Activated T-cell treated with anti-CD3 and anti-CD28 coated beads, Interleukin-2, amount 50 U/mL, for 4 hours (primary cell): ENCODE measurements at regions not wholly inside any gene's neighbourhood (a gene's known extent, or its start where the extent isn't known, plus 50 kb on each side); places are given as distances from the start of the nearest gene placed in this dataset.
"Not testable (repeated sequence)": the region's sequence is repeated elsewhere in the genome, so short reads cannot be mapped to it uniquely, and the experiment has no call there.

Source experiments
- ATAC-seq, 2 donors: fragments of 200-7000 bp; cut with Tn5 transposase; one replicate each; pipeline ENCODE4 v1.10.0; 2021
- DNase-seq: peaks from one replicate; pipeline ENCODE4 v3.0.0-alpha.2; 2020
- H3K27me3 Mint-ChIP-seq: one replicate; pipeline ENCODE4 v1.8.0; 2021; ENCODE audit warnings: low read depth, mixed read lengths
- H3K36me3 Mint-ChIP-seq: one replicate; pipeline ENCODE4 v1.8.0; 2022; ENCODE audit warnings: mixed read lengths; ENCODE audit not compliant: insufficient read depth
- H3K4me1 Mint-ChIP-seq: one replicate; pipeline ENCODE4 v1.8.0; 2021; ENCODE audit warnings: low read depth, mixed read lengths
- H3K4me3 Mint-ChIP-seq: one replicate; pipeline ENCODE4 v1.8.0; 2021; ENCODE audit warnings: mild to moderate bottlenecking, moderate library complexity, mixed read lengths
- H3K9me3 Mint-ChIP-seq: one replicate; pipeline ENCODE4 v1.8.0; 2021; ENCODE audit warnings: mixed read lengths

DNA sequence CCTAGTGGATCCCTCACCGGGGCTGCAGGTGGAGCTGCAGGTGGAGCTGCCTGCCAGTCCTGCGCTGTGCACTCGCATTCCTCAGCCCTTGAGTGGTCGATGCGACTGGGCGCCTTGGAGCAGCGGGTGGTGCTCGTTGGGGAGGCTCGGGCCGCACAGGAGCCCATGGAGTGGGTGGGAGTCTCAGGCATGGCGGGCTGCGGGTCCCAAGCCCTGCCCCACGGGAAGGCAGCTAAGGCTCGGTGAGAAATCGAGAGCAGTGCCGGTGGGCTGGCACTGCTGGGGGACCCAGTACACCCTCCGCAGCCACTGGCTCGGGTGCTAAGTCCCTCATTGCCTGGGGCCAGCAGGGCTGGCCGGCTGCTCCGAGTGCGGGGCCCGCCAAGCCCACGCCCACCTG is 351.8 kb upstream of the CITED2 start:
- not testable (repeated sequence) for H3K9me3 Mint-ChIP-seq, ATAC-seq, H3K4me3 Mint-ChIP-seq, DNase-seq, H3K4me1 Mint-ChIP-seq, H3K36me3 Mint-ChIP-seq, H3K27me3 Mint-ChIP-seq

DNA sequence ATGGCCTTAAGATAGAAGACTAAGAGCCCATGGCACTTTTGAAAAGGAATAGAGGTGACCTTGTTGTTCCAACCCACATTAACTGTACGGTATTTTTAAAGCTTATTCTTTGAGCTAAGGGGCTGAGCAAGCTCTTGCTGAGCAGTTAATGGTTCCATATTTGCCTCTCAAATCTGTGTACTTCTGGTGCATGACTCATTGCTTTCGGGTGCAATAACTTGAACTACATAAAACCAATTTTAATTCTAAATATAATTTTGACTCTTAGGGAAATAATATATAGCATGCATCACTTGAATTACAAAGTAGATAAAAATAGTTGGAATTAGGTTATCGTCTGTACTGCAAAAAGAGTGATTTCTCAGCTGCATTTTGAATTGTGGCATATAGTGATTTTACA is 348.1 kb upstream of the CITED2 start:
- Mint-ChIP-seq H3K4me3 (no peak overlapping the region), H3K36me3 (no peaks in the 10 kb centered on the region), H3K4me1 (no peaks in the 10 kb centered on the region), H3K9me3 (no peaks in the 10 kb centered on the region), H3K27me3 (peaks cover 4% of the 10 kb centered on the region)
- ATAC-seq = no peak
- DNase-seq = no peak

DNA sequence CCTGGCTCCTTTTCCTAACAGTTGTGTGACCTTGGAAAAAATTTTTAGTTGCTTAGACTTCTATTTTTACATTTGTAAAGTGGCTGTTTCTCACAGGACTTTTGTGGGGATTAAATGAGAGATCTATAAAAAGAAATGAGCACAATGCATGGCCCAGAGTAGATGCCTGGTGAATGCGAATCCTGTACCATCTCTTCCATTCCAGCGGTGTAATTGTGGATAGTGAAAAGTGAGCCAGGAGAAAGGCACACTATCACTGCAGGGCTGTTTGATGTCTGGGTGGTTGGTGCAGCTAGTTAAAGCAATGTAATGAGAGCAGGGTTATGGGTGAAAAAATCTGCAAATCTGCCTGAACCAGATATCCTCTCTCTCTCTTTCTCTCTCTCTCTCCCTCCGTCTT is 347.5 kb upstream of the CITED2 start:
- Mint-ChIP-seq H3K4me3 (no peak overlapping the region), H3K27me3 (peaks cover 4% of the 10 kb centered on the region), H3K9me3 (no peaks in the 10 kb centered on the region), H3K36me3 (no peaks in the 10 kb centered on the region), H3K4me1 (no peaks in the 10 kb centered on the region)
- ATAC-seq = no peak
- no peak for DNase-seq

DNA sequence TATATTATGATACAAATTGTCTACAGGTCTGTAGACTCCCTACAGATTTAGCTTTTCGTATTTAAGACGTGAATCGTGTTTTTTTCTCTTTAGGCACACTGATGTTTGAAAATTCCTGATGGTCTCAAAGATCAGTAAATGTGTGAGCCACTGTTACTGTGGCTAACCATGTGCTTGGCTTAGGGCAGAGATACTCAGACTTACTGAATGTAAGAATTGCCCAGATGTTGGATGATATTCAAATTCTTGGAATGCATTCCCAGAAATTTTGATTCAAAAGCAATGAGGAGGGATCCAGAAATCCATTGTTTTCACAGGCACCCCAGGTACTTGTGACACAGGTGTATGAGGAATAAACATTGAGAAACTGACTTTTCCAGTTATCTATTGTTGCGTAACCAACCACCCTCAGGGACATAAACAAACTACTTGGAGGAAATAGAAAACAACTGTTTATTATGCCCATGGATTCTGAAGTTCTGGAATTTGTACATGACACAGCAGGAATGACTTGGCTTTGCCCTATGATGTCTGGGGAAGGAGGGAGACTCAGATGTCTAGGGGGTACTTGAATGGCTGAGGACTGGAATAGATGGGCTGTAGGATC is 339.6 kb upstream of the CITED2 start:
- Mint-ChIP-seq H3K4me3 (no peak overlapping the region), H3K9me3 (no peaks in the 10 kb centered on the region), H3K36me3 (no peaks in the 10 kb centered on the region), H3K4me1 (no peaks in the 10 kb centered on the region), H3K27me3 (peaks cover 5% of the 10 kb centered on the region)
- DNase-seq = no peak
- ATAC-seq = no peak

DNA sequence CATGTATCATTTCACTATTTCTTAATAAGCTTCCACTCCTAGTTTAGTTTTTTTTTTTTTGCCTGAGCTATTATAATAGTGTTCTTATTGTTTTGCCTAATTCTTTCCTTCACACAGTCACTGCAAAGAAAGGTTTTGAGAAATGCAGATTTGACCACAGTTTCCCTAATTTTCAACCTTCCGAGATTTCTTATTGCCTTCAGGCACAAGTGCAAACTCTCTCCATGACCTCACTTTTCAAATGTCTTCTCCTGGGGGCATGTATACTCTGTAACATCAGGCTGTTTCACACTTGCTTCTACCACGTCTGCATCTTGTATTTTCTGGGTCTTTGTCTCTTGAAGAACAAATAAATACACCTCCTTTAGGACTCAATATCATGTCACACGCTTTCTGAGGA is 339.0 kb upstream of the CITED2 start:
- Mint-ChIP-seq H3K4me3 (no peak overlapping the region), H3K9me3 (no peaks in the 10 kb centered on the region), H3K36me3 (no peaks in the 10 kb centered on the region), H3K27me3 (peaks cover 5% of the 10 kb centered on the region), H3K4me1 (no peaks in the 10 kb centered on the region)
- ATAC-seq (no peak), DNase-seq (no peak)

DNA sequence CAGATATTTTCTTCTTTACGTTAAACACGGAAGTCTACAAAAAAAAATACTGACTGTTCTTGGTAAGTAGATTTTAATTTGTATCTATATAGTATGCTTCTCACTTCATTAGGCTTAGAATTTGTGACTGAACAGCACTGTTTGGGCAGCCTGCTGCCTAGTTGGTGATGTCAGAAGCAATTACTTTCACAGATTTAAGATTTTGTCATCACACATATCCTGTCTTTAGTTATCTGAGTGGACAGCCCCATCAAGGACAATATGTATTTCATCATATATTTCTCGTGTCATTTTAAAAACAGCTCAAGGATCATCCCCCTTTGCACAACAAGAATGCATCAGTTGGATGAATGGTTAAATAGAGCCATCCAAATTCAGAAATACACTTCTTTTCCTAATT is 338.4 kb upstream of the CITED2 start:
- DNase-seq (no peak), ATAC-seq (no peak)
- Mint-ChIP-seq H3K9me3 (no peaks in the 10 kb centered on the region), H3K36me3 (no peaks in the 10 kb centered on the region), H3K4me1 (no peaks in the 10 kb centered on the region), H3K4me3 (no peak overlapping the region), H3K27me3 (peaks cover 7% of the 10 kb centered on the region)

DNA sequence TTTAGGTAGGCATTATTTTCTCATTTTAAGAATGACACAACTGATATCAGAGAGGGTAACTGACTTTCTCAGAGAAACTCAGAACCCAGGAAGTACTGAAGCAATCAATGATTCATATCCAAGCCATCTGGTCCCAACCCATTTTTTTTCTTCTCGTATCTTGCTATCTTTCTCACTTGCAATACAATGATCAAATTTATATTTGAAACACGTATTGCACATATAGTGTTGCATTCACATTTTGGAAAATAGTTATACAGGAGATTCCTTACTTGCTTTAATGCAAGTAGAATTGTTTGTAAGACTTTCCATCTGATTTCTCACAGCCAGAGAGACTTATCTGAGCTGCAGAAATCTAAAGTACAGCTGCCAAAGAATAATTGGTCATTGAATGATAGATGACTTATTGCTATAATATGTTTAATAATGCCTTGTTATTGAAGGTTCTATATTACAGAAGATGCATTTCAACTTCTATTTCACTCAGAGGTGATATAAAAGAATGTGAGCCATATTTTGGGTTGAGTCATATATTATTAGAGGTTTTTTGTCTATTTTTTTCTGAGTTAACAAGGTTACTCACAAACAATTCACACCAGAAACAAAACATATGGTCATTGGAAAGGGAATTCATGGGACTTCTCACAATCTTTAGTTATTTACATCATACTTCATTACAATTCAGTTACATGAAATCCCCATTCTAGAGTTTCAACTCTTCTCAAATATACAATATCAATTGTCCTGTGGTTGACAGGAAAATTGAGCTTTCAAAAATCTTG is 337.5 kb upstream of the CITED2 start:
- no peaks in the 10 kb centered on the region for H3K36me3 Mint-ChIP-seq
- no peak for DNase-seq

DNA sequence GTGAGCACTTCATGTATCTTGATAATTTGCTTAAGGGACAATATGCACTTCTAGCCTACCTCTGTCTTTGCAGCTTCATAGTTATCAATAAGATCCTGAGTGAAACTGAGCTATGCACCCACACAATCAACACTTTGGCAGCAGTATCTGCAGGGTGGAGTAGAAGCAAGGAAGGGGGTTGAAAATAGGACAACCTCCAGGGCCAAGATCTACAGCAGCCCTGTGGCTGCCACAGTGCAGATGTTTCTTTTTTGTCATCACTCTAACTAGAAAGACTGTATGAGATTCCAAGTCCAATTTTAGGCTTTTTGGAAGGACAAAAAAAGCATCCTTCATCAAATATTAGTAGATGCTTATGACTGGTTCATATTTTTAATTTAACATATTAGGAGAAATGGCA is 336.1 kb upstream of the CITED2 start:
- no peaks in the 10 kb centered on the region for H3K4me1 Mint-ChIP-seq
- ATAC-seq (no peak), DNase-seq (no peak)
- H3K27me3 Mint-ChIP-seq = peaks cover 7% of the 10 kb centered on the region
- H3K4me3 Mint-ChIP-seq = no peak overlapping the region
- no peaks in the 10 kb centered on the region for H3K36me3 Mint-ChIP-seq
- H3K9me3 Mint-ChIP-seq = no peaks in the 10 kb centered on the region

More for the DNA sequence above, 337.5 kb upstream of the CITED2 start:
- no peaks in the 10 kb centered on the region for H3K4me1 Mint-ChIP-seq
- H3K4me3 Mint-ChIP-seq = no peak overlapping the region
- H3K27me3 Mint-ChIP-seq = peaks cover 7% of the 10 kb centered on the region
- H3K9me3 Mint-ChIP-seq = no peaks in the 10 kb centered on the region
- ATAC-seq = no peak

DNA sequence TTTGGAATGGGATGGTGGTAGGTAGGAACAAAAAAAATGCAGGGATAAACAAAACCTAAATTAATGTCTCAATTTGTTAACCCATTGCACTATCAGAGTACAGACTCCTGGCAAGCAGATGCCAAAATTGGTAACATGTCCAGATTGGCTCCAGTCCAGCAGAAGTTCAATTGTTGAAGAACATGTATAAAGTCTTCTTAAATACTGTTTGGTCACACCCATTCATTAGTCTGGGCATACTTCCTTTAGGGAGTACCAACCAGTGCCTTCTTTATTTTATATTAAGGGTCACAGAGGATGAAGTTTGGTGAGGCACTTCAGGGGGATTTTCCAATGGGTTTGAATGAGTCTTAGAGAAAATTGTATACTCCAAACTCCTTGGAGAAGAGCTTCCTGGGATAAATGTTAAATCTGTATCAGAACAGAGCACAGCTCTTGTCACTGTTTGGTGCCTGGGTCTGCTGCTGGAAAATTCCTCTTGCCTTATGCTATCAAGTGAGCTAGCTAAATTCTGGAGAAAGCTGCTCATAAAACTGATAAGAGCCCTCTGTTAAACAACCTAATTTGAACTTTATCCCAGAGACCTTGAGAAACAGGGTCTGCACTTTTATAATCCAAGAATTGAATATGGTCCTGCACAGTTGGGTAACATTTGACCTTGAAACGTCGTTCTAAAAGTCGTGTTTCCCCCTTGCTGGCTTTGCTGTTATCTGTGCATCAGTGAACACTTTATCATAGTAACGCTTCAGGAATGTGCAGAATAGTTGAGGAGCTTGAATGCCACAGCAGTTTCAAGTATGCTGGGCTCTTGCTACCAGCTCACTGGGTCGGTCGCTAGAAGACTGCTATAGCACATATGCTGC is 334.1 kb upstream of the CITED2 start:
- no peaks in the 10 kb centered on the region for H3K36me3 Mint-ChIP-seq
- H3K4me1 Mint-ChIP-seq = no peaks in the 10 kb centered on the region
- DNase-seq = no peak
- no peak for ATAC-seq
- H3K27me3 Mint-ChIP-seq = peaks cover 7% of the 10 kb centered on the region
- H3K9me3 Mint-ChIP-seq = no peaks in the 10 kb centered on the region
- H3K4me3 Mint-ChIP-seq = no peak overlapping the region

DNA sequence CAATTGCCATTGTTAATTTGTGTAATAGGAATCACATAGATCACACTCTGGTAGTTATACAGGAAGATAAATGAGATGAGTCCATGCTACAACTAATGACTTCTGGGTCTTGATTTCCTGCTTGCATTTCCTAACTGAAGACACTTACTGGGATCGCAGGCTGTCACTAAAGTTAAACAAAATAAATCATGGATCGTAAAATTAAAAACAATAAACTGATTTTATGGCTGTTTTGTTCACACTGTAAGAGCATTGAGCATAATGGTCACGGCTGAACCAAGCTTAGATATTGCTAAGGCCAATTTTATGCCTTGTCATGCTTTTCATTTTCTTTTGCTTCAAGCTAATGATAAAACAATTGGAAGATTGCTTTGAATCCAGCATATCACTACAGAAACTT is 332.5 kb upstream of the CITED2 start:
- no peaks in the 10 kb centered on the region for H3K36me3 Mint-ChIP-seq
- H3K4me3 Mint-ChIP-seq = no peak overlapping the region
- no peak for DNase-seq
- H3K27me3 Mint-ChIP-seq = peaks cover 6% of the 10 kb centered on the region
- no peaks in the 10 kb centered on the region for H3K4me1 Mint-ChIP-seq
- no peak for ATAC-seq
- H3K9me3 Mint-ChIP-seq = no peaks in the 10 kb centered on the region

DNA sequence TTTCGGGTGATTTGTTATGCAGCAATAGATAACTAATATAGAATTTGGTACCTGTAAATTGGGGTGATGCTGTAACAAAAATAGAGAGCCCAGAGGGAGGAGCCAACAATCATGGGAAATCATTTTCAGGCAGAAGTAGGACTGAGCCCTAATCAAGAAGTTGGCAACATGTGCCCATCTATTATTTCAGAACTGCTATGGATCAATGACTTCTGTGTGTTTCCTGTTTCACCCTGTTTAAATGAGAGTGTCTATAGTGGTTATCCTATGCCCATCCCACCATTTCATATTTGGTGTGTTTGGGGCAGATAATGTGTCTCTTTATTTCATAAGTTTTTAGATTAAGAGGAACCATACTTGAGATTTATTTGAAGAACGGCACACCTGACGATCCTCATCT is 330.8 kb upstream of the CITED2 start:
- Mint-ChIP-seq H3K9me3 (no peaks in the 10 kb centered on the region), H3K4me3 (no peak overlapping the region), H3K4me1 (no peaks in the 10 kb centered on the region), H3K36me3 (no peaks in the 10 kb centered on the region), H3K27me3 (peaks cover 4% of the 10 kb centered on the region)
- ATAC-seq = no peak
- DNase-seq = no peak

DNA sequence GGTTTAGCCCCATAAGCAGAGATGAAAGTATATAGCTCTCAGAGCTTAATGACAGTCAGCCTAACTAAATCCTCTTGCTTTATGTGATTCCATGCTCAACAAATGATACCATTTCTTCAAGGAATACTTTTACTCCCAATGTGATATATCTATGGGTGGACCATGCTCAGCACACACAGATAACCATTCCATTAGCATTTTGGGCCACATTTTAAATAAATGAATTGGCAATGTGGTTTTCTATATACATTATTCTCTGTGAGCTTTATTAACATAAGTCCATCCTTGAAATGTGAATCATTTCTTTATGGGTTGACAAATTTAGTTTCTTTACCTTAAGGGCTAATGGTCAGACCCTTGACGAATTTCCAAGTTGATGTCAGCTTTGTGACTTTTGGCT is 329.3 kb upstream of the CITED2 start:
- Mint-ChIP-seq H3K4me1 (no peaks in the 10 kb centered on the region), H3K4me3 (no peak overlapping the region), H3K36me3 (no peaks in the 10 kb centered on the region), H3K27me3 (peaks cover 2% of the 10 kb centered on the region), H3K9me3 (no peaks in the 10 kb centered on the region)
- DNase-seq (no peak), ATAC-seq (no peak)

DNA sequence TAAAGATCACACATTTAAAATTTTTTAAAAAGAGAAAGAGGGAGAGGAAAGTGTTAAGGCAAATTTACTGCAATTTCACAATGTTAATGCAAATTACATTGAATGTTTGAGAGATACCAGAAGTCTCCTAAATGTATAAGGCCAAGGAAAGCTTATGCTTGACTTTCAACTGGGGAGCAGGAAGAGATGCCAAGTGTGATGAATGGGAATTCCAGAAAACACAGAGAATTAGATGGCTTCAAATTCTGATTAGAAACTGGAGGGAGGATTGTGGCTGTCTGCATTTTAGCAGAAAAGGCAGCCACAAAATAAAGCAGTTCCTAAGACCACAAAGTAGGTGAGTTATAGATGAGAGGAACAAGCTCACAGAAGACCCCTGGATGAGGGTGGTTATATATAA is 328.3 kb upstream of the CITED2 start:
- ATAC-seq (no peak), DNase-seq (no peak)
- H3K36me3 Mint-ChIP-seq = no peaks in the 10 kb centered on the region
- H3K9me3 Mint-ChIP-seq = no peaks in the 10 kb centered on the region
- H3K4me1 Mint-ChIP-seq = no peaks in the 10 kb centered on the region
- no peak overlapping the region for H3K4me3 Mint-ChIP-seq
- H3K27me3 Mint-ChIP-seq = no peaks in the 10 kb centered on the region

DNA sequence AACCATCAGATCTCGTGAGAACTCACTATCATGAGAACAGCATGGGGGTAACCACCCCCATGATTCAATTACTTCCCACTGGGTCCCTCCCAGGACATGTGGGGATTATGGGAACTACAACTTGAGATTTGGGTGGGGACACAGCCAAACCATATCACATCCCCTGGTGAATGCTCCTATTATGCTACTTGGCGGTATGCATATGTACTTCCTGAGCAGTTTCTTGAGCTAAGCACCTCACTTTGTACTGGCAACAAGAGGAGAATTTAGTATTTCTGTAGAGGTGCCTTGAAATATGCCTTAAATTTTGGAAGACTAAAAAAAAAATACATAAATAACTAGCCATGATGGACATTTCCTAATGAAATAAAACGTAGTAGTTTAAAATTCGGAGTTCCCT is 327.2 kb upstream of the CITED2 start:
- Mint-ChIP-seq H3K4me3 (no peak overlapping the region), H3K36me3 (no peaks in the 10 kb centered on the region), H3K9me3 (no peaks in the 10 kb centered on the region), H3K27me3 (no peaks in the 10 kb centered on the region), H3K4me1 (no peaks in the 10 kb centered on the region)
- no peak for DNase-seq
- ATAC-seq = no peak

DNA sequence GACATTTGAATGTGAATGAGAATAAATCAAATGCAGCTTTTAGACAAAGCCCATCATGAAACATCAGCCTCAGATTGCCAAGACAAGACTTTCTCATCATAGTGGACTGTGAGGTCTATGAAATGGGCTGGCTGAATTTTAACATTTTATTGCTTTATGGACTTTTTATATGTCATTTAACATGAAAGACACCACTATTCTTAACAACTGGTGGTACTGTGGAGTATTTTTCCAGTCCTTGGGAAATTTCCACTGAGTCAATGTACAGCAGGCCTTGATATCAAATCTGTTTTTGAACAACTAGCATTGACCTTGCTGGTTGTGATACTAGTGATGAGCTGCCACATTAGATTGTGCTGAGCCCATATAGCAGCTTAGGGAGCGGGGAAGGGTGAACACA is 326.6 kb upstream of the CITED2 start:
- Mint-ChIP-seq H3K36me3 (no peaks in the 10 kb centered on the region), H3K4me1 (no peaks in the 10 kb centered on the region), H3K4me3 (no peak overlapping the region), H3K27me3 (no peaks in the 10 kb centered on the region), H3K9me3 (no peaks in the 10 kb centered on the region)
- ATAC-seq (no peak), DNase-seq (no peak)
